ENCODE measurements at regions not wholly inside any gene's neighbourhood (a gene's known extent, or its start where the extent isn't known, plus 50 kb on each side); places are given as distances from the start of the nearest gene placed in this dataset.

DNA sequence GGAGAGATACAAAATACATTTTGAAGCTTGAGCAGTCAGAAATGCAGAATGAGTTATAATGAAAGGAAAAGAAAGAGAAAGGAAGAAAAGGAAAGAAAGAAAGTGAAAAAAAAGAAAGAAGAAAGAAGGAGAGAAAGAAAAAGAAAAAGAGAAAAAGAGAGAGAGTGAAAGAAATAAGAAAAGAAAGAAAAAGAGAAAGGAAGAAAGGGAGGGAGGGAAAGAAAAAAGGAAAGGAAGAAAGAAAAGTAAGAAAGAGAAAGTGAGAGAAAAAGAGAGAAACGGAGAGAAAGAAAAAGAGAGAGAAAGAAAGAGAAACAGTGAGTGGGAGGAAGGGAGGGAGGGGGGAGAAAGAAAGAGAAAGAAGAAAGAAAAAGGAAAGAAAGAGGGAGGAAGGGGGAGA, 549.9 kb downstream of the GALC start:
- TF ChIP-seq, protein P1, sequence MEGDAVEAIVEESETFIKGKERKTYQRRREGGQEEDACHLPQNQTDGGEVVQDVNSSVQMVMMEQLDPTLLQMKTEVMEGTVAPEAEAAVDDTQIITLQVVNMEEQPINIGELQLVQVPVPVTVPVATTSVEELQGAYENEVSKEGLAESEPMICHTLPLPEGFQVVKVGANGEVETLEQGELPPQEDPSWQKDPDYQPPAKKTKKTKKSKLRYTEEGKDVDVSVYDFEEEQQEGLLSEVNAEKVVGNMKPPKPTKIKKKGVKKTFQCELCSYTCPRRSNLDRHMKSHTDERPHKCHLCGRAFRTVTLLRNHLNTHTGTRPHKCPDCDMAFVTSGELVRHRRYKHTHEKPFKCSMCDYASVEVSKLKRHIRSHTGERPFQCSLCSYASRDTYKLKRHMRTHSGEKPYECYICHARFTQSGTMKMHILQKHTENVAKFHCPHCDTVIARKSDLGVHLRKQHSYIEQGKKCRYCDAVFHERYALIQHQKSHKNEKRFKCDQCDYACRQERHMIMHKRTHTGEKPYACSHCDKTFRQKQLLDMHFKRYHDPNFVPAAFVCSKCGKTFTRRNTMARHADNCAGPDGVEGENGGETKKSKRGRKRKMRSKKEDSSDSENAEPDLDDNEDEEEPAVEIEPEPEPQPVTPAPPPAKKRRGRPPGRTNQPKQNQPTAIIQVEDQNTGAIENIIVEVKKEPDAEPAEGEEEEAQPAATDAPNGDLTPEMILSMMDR (IDR thresholded peaks at IDR 0.05; ENCODE audit: low read depth, low read length, poor library complexity, severe bottlenecking): no peak
- TF ChIP-seq EZH2phosphoT487 (IDR thresholded peaks at IDR 0.05; ENCODE audit: borderline replicate concordance, low read length): no peak
